Tibial nerve (tissue), 3 donors: ENCODE measurements at regions not wholly inside any gene's neighbourhood (a gene's known extent, or its start where the extent isn't known, plus 50 kb on each side); places are given as distances from the start of the nearest gene placed in this dataset.

Source experiments
- POLR2A ChIP-seq, 2 donors: fragments of 450-650 bp; IDR thresholded peaks; one replicate each; pipeline ENCODE4 v1.6.1; 2017; ENCODE audit warnings: antibody characterized with exemption in 2 of 2, mild to moderate bottlenecking in 2 of 2, moderate library complexity in 2 of 2
- TF ChIP-seq, protein P1 (sequence below), 5 experiments: fragments of 200-600 bp in 3 of 5; fragments of 450-650 bp in 2 of 5; sonication (generic) in 3 of 5; IDR thresholded peaks; one replicate each; pipeline ENCODE4 v1.5.1; 2016 to 2019; ENCODE audit warnings: antibody characterized with exemption in 5 of 5, mild to moderate bottlenecking in 3 of 5, moderate library complexity in 2 of 5

GRCh38 chr5:24353611-24354010 is 291.2 kb downstream of the CDH10 start:
- TF ChIP-seq, protein P1, sequence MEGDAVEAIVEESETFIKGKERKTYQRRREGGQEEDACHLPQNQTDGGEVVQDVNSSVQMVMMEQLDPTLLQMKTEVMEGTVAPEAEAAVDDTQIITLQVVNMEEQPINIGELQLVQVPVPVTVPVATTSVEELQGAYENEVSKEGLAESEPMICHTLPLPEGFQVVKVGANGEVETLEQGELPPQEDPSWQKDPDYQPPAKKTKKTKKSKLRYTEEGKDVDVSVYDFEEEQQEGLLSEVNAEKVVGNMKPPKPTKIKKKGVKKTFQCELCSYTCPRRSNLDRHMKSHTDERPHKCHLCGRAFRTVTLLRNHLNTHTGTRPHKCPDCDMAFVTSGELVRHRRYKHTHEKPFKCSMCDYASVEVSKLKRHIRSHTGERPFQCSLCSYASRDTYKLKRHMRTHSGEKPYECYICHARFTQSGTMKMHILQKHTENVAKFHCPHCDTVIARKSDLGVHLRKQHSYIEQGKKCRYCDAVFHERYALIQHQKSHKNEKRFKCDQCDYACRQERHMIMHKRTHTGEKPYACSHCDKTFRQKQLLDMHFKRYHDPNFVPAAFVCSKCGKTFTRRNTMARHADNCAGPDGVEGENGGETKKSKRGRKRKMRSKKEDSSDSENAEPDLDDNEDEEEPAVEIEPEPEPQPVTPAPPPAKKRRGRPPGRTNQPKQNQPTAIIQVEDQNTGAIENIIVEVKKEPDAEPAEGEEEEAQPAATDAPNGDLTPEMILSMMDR (IDR thresholded peaks at IDR 0.05): no peak
- no peak for TF ChIP-seq POLR2A (IDR thresholded peaks at IDR 0.05)
